ENCODE measurements at regions not wholly inside any gene's neighbourhood (a gene's known extent, or its start where the extent isn't known, plus 50 kb on each side); places are given as distances from the start of the nearest gene placed in this dataset.

DNA sequence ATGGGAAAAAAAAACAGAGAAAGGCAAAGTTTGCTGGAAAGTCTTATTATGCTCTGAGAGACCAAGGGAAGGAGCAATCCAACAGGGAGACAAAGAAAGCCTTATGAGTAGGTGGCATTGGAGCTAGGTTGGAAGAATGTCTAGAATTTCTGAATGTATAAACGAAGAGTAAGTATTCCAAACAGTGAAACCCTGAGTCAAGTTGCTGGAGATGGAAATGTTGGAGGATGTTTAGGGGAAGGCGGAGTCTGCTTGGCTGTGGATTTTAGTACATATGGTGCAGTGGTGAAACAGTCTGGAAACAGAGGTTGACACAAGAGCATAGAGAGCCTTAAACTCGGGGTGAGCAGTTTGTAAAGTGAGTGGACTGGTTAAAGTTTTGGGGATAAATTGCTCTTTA lies 314.8 kb upstream of the CADM1 start:
- no peak for TF ChIP-seq POLR2A (IDR thresholded peaks at IDR 0.05)
- TF ChIP-seq, protein P1, sequence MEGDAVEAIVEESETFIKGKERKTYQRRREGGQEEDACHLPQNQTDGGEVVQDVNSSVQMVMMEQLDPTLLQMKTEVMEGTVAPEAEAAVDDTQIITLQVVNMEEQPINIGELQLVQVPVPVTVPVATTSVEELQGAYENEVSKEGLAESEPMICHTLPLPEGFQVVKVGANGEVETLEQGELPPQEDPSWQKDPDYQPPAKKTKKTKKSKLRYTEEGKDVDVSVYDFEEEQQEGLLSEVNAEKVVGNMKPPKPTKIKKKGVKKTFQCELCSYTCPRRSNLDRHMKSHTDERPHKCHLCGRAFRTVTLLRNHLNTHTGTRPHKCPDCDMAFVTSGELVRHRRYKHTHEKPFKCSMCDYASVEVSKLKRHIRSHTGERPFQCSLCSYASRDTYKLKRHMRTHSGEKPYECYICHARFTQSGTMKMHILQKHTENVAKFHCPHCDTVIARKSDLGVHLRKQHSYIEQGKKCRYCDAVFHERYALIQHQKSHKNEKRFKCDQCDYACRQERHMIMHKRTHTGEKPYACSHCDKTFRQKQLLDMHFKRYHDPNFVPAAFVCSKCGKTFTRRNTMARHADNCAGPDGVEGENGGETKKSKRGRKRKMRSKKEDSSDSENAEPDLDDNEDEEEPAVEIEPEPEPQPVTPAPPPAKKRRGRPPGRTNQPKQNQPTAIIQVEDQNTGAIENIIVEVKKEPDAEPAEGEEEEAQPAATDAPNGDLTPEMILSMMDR (IDR thresholded peaks at IDR 0.05), result no peak

Measured in esophagus squamous epithelium (tissue), 4 donors.